ENCODE measurements at regions not wholly inside any gene's neighbourhood (a gene's known extent, or its start where the extent isn't known, plus 50 kb on each side); places are given as distances from the start of the nearest gene placed in this dataset.

DNA sequence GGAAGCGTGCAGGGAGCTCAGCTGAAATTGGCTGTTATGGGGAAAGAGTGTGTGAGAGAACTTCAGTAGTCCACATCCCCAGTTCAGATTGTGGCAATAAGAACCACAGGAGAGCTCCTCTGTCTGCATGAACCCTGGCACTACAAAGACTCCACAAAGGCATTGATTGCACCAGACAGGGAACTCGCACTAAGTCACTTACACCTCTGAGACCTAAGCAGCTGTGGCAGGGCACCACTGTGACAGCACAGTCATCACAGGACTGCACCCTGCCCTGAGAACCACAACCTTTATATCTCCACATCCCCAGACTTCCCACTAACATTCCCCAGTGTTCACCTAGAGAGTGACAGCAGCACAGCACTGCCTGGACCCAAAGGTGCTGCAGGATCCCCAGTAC lies 226.8 kb downstream of the XPNPEP1 start:
- TF ChIP-seq, protein P1, sequence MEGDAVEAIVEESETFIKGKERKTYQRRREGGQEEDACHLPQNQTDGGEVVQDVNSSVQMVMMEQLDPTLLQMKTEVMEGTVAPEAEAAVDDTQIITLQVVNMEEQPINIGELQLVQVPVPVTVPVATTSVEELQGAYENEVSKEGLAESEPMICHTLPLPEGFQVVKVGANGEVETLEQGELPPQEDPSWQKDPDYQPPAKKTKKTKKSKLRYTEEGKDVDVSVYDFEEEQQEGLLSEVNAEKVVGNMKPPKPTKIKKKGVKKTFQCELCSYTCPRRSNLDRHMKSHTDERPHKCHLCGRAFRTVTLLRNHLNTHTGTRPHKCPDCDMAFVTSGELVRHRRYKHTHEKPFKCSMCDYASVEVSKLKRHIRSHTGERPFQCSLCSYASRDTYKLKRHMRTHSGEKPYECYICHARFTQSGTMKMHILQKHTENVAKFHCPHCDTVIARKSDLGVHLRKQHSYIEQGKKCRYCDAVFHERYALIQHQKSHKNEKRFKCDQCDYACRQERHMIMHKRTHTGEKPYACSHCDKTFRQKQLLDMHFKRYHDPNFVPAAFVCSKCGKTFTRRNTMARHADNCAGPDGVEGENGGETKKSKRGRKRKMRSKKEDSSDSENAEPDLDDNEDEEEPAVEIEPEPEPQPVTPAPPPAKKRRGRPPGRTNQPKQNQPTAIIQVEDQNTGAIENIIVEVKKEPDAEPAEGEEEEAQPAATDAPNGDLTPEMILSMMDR (IDR thresholded peaks at IDR 0.05) = no peak

DNA sequence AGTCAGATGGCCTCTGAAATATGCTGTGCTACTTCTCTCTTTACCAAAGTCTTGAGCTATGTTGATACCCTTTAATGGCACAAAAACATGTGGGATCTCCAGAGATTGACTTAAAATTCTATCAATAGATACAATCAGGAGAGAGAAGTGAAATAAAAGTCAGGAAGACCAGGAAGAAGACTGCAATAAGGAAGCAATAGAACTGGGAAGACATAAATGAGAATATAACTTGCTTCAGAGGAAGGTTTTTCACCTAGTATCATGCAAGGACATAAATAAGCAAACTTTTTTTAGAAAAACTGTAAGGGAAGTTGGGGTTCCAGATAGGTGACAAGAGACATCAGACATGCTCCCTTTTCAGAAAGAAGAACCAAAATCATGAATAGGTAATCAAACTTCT lies 227.3 kb downstream of the XPNPEP1 start:
- TF ChIP-seq, protein P1 (IDR thresholded peaks at IDR 0.05) = no peak

DNA sequence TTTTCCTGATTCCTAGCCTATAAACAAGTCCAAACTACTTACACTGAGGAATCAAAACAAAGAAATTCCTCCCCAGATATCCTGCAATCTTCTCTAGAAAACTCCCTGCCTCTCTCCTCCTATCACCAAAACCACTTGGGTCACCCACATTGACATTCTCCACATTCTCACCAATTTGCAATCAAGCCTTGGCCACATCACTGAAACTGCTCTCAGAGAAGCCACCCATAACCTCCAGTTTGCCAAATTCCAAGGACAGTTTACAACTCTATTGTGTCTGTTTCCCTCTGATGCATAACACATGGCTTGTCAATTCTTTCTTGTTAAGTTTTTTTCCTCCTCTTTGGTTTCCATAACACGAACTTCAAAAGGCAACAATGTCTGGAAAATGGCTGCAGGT lies 233.5 kb downstream of the XPNPEP1 start:
- TF ChIP-seq, protein P1 (IDR thresholded peaks at IDR 0.05) = no peak

DNA sequence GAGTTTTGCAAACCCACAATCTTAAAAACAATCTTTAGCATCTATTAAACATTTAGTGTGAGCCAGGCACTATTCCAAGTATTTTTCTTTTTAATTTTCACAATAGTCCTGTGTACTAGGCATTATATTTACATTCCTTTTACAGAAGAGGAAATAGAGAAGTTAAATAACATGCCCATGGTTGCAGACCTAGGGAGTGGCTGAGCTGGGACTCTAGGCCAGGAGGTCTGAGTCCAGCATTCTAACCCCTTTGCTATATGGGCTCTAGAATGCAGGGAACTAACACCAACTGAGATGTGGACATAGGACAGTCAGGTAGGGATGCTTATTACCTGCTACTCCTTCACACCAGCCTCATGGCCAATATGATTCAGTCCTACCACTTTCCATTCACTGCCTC lies 243.8 kb downstream of the XPNPEP1 start:
- TF ChIP-seq, protein P1 (IDR thresholded peaks at IDR 0.05) = no peak

DNA sequence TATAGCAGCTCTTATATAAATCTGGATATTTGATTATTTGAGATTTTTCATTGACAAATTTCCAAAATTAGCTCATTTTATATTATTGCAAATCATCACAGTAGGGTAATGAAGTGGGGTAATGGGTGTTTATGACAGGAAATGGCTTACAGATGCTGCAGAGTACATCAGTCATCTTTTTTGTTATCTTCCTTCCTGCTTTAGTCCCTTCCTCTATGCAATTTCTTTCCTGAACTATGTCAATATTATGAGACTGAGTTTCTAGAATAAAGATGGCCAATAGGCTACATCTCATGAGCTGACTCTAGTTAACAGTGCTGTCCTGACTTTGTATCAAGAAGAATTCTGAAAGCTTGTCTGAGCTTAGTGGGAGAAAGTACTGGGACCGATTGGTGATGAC lies 244.5 kb downstream of the XPNPEP1 start:
- TF ChIP-seq, protein P1 (IDR thresholded peaks at IDR 0.05) = no peak

DNA sequence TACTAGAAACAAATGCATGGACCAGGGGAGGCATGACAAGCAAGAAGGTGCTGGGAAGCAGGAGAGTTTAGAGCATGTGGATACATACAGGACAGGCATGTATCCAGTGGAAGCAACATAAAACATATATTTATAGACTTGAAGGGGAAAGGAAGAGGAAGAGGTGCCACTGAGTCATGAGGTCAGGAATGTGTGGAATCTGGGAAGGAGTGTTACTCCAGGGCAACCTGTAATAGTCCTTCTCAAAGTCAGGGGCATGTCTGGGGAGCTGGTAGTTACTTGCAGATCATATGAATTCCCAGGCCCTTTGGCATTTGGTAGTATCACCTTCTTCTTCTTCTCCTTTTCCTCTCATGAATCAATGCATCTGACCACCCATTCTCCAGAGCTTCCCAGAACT lies 246.6 kb downstream of the XPNPEP1 start:
- TF ChIP-seq, protein P1 (IDR thresholded peaks at IDR 0.05) = no peak

DNA sequence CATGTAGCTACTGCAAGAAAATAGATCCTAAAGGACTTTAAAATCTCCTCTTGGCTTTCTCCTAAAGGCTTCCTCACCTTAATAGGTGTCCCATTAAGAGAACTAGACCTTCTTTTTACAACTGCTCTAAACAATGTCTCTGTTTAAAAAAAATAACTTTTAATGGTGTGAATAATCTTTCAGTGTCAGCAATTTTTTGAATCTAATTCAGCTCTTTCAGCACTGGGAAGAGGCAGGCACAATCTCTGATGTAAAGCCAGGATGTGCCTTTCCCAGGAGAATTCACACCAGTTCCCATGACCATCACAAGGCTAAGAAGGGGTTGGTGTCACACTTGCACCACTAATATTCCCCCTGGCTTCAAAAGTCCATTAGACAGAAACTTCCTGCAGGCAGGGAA lies 254.6 kb downstream of the XPNPEP1 start:
- TF ChIP-seq, protein P1 (IDR thresholded peaks at IDR 0.05) = no peak

DNA sequence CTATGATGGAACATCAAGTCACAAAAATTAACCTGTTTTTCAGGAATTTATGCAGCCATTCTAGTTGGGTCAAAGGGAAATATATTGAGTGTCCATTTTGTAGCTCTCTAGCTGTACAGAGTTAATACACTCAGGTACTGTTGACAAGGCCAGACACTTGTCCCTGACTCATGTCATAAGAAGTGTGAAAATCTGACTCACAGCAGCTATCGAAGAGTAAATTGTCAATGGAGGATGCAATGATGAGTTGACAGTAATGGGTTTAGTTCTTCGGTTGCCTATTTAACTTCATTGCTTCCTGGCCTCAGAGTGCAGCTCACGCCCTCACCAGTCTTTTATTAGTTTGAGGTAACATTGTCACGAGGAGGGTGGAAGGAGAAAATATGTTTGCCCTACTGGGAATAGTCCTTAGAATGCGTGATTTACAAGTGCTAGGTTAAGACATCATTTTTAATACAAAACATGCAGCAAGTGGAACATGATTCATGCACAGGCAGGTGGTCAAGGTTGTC lies 255.1 kb downstream of the XPNPEP1 start:
- TF ChIP-seq, protein P1 (IDR thresholded peaks at IDR 0.05) = no peak
